GM21526 (cell line): ENCODE measurements at regions not wholly inside any gene's neighbourhood (a gene's known extent, or its start where the extent isn't known, plus 50 kb on each side); places are given as distances from the start of the nearest gene placed in this dataset.

Source experiments
- ATAC-seq: cut with Tn5 transposase; IDR thresholded peaks from one replicate; pipeline ENCODE4 v1.9.1; 2021; ENCODE audit warnings: moderate library complexity; ENCODE audit not compliant: unreplicated experiment, low FRiP score

- no peak for ATAC-seq
These were observed 218.0 kb downstream of the SEC14L1 start for GRCh38 chr17:77358801-77359200.

- ATAC-seq: no peak
These were observed 218.5 kb downstream of the SEC14L1 start for GRCh38 chr17:77359236-77359635.

GRCh38 chr17:77361986-77362620 lies 221.3 kb downstream of the SEC14L1 start:
- no peak for ATAC-seq

- ATAC-seq: no peak
These were observed 223.1 kb downstream of the SEC14L1 start for GRCh38 chr17:77363821-77364361.

- ATAC-seq: no peak
These were observed 223.7 kb downstream of the SEC14L1 start for GRCh38 chr17:77364381-77364911.

GRCh38 chr17:77364941-77365583 lies 224.3 kb downstream of the SEC14L1 start:
- ATAC-seq: no peak

- ATAC-seq: no peak
These were observed 224.9 kb downstream of the SEC14L1 start for GRCh38 chr17:77365584-77366186.

GRCh38 chr17:77366206-77366557 lies 225.4 kb downstream of the SEC14L1 start:
- ATAC-seq: no peak

- ATAC-seq: no peak
These were observed 225.9 kb downstream of the SEC14L1 start for GRCh38 chr17:77366558-77367245.

- ATAC-seq: no peak
These were observed 228.8 kb downstream of the SEC14L1 start for GRCh38 chr17:77369544-77369971.

- ATAC-seq: no peak
These were observed 229.8 kb downstream of the SEC14L1 start for GRCh38 chr17:77370586-77370985.

GRCh38 chr17:77371117-77371887 lies 230.5 kb downstream of the SEC14L1 start:
- no peak for ATAC-seq

- no peak for ATAC-seq
These were observed 231.2 kb downstream of the SEC14L1 start for GRCh38 chr17:77371888-77372443.

GRCh38 chr17:77372444-77373298 lies 231.9 kb downstream of the SEC14L1 start:
- no peak for ATAC-seq

GRCh38 chr17:77373299-77374169 lies 232.8 kb downstream of the SEC14L1 start:
- no peak for ATAC-seq

GRCh38 chr17:77374170-77374936 lies 233.6 kb downstream of the SEC14L1 start:
- ATAC-seq: no peak
